ENCODE measurements at regions not wholly inside any gene's neighbourhood (a gene's known extent, or its start where the extent isn't known, plus 50 kb on each side); places are given as distances from the start of the nearest gene placed in this dataset.
"Not testable (repeated sequence)": the region's sequence is repeated elsewhere in the genome, so short reads cannot be mapped to it uniquely, and the experiment has no call there.

DNA sequence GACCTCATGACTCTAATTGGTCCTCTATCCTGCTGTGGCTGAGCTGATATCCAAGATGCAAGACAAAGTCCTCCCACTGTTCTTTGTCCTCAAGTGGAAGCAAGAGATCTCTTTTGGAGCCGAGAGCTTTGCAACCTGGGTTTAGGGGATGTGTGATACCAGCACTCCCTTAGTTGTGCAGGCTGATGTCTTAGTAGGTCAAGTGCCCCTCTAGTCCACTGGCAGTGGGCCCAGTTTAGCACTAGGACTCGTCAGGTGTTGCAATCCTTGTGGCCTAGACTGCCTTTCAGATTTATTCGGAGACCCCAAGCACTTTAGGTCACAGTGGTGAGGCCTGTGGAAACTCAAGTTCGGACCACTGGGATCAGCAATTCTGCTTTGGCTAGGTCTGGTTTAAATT, 64.0 kb downstream of the GPRASP3 start:
- DNase-seq = no peak

DNA sequence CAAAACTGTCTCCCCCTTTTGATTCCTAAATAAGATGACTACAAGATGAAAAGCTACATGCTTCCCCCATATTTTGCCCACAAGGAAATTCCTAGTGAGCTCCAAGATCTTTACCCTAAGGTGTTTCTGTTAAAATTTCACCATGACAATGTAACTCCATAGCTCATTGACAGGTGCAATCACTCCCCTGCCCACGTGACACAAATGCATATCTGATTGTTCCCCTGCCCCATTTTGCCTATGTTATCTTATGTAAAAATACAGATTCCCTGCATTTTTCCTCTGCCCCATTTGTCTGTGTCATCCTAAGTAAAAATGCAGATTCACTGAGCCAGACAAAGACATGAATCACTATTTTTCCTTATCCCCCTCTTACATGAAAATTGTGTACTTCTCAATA, 66.7 kb downstream of the GPRASP3 start:
- DNase-seq = no peak

DNA sequence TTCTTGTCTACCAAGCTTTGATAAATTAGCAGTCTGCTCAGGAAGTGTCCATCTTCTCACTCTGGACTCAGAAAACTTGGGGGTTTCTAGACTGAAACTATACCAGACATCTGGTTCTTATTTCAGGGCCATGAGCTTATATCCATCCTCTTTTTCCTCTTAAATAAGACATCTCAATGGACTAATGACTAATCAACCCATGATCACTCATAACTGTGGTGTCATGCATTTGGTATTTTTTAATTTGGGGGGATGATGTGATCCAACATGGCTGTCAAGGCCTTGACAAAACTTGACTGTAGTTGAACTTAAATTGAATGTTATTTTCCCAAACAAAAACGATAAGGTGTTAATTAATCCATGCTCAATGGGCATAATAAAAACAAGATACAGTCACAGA, 87.8 kb downstream of the GPRASP3 start:
- DNase-seq = no peak

DNA sequence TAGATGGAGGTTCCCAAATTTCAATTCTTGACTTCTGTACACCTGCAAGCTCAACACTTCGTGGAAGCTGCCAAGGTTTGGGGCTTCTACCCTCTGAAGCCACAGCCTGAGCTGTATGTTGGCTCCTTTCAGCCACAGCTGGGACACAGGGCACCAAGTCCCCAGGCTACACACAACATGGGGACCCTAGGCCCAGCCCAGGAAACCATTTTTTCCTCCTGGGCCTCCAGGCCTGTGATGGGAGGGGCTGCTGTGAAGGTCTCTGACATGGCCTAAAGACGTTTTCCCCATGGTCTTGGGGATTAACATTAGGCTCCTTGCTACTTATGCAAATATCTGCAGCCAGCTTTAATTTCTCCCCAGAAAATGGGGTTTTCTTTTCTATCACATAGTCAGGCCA, 97.7 kb downstream of the GPRASP3 start:
- not testable (repeated sequence) for DNase-seq

DNA sequence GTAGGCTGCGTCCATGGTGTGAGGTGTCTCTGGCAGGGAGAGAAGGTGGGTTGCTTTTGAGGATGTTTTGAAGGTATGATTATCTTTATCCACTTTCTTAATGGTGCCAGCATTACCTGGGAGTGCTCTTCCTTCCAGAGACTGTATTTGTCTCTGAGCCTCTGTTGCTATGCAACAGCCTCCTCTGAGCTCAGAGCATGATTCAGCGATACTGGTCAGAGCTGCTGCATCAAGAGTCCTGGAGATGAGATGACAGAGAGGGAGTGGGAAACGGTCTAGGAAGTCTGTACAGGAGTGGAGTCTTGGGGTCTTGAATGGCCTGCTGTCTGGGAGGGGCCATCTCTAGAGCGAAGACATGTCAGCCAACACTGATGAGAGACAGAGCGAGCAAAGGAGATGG, 104.4 kb upstream of the RAB40AL start:
- no peak for DNase-seq

DNA sequence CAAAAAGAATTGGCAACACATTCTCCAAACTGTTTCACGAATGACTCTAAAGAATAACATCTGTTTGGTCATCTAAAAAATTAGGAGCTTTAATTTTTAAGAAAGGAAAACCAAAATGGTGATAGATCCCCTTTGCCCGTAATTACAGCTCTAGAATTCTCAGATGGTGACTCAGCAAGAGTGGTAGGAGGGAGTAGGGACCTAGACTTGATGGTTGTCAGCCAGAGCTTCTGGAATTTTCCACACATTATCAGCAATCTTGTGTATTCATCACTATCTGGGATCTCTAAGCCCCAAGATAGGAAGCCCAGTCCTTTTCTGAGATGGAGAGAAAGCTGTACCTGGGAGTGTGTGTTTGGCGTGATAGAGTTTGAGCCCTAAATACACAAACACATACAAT, 103.9 kb upstream of the RAB40AL start:
- no peak for DNase-seq

DNA sequence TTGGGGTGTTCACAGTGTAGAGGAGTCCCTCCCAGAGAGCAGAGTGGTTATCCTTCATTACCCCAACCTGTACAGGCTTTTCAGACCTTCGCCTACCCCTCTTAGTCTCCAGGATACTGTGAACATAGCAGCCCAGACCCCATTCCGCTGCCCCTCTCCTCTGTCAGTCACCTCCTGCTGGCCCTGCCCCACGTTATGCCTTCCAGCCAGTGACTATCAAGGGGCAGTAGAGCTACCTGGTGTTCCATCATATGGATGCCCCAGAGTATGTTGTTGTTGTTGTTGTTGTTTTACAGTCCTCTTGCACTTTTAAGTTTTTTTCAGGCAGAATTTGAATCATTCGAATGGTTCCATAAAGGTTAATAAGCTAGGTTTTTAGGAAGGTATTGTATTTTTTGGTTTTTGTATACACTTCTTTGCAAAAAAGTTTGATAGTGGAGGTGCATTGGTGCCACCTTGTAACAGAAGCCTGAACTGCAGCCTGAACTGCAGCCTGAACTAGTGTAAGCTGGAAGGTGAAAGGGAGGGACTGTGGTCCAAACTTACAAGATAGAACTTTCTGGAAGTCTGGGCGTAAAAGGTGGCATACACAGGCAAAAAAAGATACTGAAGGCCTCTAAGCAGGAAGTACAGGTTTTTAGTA, 101.4 kb upstream of the RAB40AL start:
- DNase-seq = no peak

DNA sequence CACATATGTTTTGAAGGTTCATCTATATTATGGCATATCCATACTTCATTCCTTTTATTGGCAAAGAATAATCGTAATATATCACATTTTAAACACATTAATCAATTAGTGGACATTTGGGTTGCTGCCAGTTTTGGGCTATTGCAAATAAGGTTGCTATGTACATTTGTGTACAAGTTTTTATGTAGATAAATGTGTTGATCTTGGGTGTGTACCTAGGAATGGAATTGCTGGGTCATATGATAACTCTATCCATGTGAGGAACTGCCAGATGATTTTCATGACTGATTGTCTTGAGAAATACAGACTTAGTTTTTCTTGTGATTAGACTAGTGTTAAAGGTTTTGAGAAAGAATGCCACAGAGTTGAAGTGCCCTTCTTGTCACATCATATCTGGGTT, 99.2 kb upstream of the RAB40AL start:
- DNase-seq = no peak

DNA sequence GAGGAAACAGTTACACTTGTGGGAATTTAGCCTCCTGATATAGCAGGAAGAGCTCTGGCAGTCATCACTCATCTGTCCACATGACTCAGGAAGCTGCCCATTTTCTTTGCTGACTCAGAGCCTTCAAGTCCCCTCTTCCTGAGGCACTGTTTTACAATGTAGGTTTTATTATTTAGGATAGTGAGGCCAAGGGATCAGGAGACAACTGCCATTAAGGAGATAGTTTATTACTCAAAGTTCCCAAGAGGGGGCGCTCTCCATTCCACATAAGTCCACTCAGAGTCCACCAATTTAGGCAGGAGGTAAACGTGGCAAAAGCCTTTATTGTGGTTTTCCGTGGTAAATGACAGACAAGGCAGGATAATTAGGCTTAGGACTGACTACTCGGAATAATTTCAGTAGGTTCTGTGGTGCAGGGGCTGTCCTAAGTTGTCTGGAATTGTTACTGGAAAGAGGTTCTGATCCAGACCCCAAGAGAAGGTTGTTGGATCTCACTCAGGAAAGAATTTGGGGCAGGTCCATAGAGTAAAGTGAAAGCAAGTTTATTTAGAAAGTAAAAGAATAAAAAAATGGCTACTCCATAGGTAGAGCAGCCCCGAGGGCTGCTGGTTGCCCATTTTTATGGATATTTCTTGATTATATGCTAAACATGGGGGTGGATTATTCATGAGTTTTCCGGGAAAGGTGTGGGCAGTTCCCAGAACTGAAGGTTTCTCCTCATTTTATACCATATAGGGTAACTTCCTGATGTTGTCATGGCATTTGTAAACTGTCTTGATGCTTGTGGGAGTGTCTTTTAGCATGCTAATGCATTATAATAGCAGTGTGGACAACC, 96.0 kb upstream of the RAB40AL start:
- no peak for DNase-seq

DNA sequence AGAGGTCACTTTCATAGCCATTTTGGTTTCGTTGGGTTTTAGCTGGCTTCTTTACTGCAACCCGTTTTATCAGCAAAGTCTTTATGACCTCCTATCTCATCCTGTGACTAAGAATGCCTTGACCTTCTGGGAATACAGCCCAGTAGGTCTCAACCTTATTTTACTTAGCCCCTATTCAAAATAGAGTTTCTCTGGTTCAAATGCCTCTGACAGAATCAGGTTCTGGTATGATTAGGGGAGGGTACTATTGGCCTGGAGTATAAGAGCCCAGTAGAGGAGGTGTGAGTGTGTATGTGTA, 95.4 kb upstream of the RAB40AL start:
- no peak for DNase-seq

DNA sequence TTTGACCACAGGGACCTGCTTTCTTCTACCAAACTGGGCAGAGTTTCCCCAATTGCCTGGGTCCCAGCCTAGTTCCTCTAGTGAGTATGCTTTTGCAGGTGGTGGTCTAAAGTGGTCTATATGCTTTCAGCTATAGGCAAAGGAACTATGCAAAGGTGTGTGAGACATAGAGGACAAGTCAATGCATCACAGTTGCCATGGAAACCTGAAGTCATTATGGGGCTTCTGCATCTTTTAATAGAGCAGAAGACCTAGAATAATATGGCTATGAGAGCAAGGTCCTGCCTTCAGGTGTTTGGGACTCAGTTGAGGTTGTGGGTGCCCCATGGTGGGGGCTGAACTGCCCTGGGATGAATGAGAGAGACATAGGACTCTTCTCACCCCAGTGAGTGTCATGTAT, 92.1 kb upstream of the RAB40AL start:
- no peak for DNase-seq

DNA sequence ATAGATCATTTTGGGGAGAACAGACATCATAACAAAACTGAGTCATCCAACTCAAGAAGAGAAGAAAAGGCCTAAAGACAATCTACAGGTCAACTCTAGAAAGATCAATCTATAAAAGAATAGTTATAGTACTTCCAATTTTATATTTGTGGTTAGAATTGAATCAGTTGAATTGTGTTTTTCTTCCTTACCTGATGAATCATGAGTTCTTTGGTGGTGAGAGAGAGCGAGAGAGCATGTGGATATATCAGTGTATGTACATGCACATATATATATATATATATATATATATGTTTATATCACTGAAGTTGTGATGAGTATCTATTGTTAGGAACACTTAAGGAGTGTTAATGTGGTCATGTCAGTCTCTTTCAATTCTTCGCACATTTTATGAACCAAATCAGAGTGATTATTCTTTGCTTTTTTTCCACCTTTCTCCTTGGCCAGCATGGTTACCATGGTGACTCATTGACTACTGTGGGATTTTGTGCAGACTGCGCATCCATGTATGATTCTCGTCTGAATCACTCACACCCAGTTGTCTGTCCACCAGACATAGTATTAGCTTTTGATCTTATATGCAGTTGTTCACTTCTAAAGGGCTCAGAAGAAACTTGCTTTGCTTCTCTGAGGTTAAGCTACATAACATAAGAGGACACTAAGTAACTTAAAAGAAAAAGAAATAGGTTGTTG, 90.4 kb upstream of the RAB40AL start:
- no peak for DNase-seq

DNA sequence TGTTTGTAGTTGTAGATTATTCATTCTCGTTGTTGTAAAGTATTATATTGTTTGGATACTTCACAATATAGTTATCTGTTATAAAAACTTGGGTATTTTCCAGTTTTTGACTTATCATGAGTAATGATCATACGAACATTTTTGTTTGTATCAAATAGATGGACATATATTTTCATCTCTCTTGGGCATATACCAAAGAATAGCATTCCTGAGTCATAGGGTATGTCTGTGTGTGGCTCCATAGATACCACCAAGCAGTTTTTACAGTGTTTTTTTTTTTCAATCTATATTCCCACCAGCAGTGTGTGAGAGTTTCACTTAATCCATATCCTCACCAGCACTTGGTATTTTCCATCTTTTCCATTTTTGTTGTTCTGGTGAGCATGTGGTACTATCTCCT, 89.7 kb upstream of the RAB40AL start:
- no peak for DNase-seq

DNA sequence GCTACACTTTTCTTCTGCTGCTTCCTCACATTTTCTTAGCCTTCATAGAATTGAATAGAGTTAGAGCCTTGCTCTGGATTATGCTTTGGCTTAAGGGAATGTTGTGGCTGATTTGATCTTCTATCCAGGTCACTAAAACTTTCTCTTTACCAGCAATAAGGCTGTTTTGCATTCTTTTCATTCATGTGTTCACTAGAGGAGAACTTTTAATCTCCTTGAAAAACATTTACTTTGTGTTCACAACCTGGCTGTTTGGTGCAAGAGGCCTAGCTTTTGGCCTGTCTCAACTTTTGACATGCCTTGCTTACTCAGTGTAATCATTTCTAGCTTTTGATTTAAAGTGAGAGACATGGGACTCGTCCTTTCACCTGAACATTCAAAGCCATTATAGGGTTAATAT, 87.7 kb upstream of the RAB40AL start:
- no peak for DNase-seq

DNA sequence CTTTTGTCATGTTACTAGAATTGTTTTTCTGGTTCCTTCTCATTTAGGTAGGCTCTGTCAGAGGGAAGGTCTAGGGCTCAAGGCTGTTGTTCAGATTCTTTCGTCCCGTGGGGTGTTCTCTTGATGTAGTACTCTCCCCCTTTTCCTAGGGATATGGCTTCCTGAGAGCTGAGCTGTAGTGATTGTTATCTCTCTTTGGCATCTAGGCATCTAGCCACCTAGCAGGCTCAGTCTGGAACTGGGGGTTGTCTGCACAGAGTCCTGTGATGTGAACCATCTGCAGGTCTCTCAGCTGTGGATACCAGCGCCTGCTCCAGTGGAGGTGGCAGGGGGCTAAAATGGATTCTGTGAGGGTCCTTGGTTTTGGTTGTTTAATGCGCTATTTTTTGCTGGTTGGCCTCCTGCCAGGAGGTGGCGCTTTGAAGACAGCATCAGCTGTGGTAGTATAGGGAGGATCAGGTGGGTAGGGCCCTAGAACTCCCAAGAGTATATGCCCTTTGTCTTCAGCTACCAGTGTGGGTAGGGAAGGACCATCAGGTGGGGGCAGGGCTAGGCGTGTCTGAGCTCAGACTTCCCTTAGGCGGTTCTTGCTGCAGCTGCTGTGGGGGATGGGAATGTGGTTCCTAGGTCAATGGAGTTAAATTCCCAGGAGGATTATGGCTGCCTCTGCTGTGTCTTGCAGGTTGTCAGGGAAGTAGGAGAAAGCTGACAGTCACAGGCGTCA, 78.1 kb upstream of the RAB40AL start:
- not testable (repeated sequence) for DNase-seq

DNA sequence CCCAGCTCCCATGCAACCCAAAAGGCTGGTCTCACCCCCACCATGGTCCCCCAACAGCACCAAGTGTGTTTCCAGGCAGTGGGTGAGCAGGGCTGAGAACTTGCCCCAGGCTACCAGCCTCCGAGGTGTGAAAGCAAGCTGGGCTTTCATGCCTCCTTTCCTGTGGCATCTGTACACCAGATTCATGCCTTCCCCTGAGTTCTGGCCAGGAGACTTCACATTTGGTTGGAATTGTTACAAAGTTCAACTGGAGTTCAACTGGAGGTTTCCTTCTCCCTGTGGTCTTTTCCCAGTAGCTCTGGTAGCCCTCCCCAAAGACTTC, 77.6 kb upstream of the RAB40AL start:
- no peak for DNase-seq

DNA sequence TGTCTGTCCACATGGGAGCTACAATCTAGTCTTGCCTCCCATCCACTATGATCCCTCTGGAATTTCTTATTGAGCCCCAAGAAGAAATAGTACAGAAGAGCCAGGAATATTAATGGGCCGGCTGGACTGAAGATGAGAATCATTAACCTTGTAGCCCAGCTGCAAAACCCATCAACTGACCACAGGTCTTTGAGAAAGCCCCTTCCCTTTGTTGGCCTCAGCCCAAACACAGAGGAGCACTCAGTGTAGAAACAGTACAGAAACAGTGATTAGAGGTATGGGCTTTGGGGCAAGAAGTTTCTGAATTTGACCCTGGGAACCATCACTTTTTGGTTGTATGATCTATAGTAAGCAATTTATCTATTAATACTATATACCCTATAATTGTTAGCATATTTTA, 76.8 kb upstream of the RAB40AL start:
- DNase-seq = no peak

DNA sequence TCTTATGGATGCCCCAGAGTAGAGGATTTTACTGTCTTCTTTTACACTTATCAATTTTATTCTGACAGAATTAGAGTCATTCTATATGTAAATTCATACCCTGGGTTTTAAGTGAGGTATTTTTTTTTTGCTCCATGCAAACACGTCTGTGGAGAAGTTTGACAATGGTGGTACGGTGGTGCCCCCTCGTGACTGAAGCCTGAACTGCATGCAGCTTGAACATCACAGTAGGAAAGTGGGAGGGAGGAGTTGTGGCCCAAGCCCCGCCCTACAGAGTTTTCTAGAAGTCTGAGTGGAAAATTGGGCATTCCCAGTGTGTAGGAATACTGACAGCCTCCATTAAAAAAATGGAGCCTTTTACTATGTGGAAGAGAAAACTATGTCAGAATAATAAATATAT, 73.3 kb upstream of the RAB40AL start:
- DNase-seq = peak; percentile 6

DNA sequence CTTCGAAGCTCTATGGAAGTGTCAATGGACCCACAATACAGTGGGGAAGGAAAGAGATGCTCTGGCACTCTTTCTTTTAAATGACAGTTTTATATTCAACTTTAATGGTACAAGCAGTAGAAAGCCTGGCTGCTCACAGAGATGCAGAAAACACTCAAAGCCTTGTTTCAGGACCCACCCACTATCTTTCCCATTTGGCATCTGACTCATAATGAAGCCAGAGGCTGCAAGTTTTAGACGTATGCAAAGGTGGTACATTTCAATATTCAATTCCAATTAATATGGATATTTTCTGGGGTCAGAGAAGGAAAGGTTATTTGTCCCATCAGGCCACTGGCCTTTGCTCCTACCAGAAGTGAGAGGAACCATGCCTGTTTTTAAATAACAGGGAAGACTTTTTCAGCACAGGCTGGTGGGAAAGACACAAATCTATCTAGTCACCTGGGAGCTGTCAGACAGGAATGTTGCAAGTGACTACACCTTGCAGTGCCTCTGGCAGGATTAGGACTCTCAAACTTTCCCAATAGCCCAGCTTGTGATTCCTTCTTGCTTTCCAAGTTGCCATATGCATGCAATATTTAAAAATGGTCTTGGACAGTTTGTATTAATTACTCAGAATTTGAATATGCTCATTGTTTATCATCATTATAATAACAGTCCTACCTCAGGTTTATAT, 70.0 kb upstream of the RAB40AL start:
- no peak for DNase-seq

DNA sequence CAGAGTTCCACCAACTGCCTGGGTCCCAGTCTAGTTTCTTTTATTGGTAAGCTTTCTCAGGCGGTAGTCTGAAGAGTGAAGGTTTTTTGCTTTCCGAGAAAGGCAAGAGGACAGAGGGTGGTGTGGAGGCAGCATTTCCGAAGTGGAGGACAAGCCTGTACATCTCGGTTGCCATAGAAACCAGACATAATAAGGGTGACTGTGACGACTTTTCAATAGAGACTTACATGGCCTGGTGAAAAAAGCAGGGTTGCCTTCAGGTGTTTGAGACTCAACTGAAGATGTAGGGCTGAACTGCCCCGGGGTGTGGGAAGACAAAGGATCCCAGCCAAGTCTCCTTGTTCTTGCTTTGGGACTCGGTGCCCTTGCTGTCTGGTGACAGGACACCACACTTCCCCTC, 53.6 kb upstream of the RAB40AL start:
- no peak for DNase-seq
